MV-4-11 (cell line): ENCODE measurements at regions not wholly inside any gene's neighbourhood (a gene's known extent, or its start where the extent isn't known, plus 50 kb on each side); places are given as distances from the start of the nearest gene placed in this dataset.
"Not testable (repeated sequence)": the region's sequence is repeated elsewhere in the genome, so short reads cannot be mapped to it uniquely, and the experiment has no call there.

Source experiments
- DNase-seq: peaks from one replicate; lab custom pipeline; 2025; lab: John Stamatoyannopoulos, UW

GRCh38 chr1:191358724-191359123, 799.5 kb upstream of the RGS18 start:
- DNase-seq = no peak

- no peak for DNase-seq
Measured at GRCh38 chr1:191366686-191367085, 791.6 kb upstream of the RGS18 start.

DNA sequence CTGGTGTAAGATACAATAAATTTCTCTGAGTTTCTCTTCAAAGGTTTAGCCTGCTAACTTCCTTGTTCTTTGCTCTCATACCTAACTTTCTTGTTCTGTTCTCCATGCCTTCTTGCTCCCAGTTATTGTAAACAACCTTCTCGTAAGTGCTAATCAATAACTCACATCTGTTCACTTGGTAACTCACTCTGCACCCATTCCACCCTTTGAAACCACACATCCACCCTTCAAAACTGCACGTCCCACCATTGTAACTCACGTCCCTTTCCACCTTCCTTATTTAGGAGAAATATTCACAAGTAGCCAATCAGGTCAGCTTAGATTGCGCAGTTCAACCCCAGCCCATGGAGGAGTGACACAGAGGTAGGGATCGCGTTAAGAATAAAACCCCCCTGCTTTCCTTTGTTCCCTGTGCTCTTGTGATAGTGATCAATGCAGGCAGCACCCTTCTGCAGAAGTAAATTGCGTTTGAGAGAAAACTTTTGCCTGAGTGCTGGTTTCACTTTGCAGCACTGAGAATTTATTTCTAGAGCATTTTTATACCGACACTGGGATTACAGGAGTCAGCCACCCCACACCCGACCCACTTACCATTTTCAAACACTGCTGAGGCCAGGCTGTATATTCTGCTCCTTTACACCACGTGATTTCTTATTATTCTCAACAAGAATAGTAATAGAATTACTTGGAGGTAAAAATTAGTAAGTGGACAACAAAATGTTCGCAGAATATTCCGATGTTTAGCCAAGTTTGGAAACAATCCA, 789.2 kb upstream of the RGS18 start:
- no peak for DNase-seq

GRCh38 chr1:191371626-191372025, 786.6 kb upstream of the RGS18 start:
- DNase-seq = no peak

- DNase-seq = no peak
Measured at GRCh38 chr1:191388283-191388682, 770.0 kb upstream of the RGS18 start.

GRCh38 chr1:191396622-191397021, 761.6 kb upstream of the RGS18 start:
- DNase-seq = no peak

- no peak for DNase-seq
Measured at GRCh38 chr1:191398551-191398950, 759.7 kb upstream of the RGS18 start.

- no peak for DNase-seq
Measured at GRCh38 chr1:191405417-191405816, 752.8 kb upstream of the RGS18 start.

- DNase-seq = no peak
Measured at GRCh38 chr1:191414981-191415640, 743.2 kb upstream of the RGS18 start.

GRCh38 chr1:191419842-191420241, 738.4 kb upstream of the RGS18 start:
- no peak for DNase-seq

- no peak for DNase-seq
Measured at GRCh38 chr1:191427593-191427992, 730.7 kb upstream of the RGS18 start.

- no peak for DNase-seq
Measured at GRCh38 chr1:191432817-191433216, 725.4 kb upstream of the RGS18 start.

GRCh38 chr1:191438979-191439378, 719.3 kb upstream of the RGS18 start:
- no peak for DNase-seq

DNA sequence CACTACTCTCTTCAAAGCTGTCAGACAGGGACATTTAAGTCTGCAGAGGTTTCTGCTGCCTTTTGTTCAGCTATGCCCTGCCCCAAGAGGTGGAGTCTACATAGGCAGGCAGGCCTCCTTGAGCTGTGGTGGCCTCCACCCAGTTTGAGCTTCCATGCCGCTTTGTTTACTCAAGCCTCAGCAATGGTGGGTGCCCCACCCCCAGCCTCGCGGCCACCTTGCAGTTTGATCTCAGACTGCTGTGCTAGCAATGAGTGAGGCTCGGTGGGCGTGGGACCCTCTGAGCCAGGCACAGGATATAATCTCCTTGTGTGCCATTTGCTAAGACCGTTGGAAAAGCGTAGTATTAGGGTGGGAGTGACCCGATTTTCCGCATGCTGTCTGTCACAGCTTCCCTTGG, 710.0 kb upstream of the RGS18 start:
- DNase-seq = not testable (repeated sequence)

DNA sequence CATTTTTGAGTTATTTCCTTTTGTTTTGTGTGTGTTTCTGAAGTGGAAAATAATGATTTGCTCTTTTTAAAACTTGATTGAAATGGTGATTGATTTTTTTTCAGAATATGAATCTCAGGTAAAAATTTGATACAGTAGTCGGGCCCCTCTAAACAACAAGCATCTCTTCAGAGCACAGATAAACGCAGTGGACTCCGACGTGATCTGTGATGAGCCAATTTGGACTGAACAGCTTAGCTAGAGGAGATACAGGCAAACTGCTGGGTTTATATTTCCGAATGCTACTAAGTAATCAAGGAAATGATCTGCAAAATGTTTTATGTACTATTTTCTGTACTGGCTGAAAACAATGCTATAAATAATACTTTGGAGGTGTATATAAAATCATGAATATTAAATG, 705.7 kb upstream of the RGS18 start:
- no peak for DNase-seq

- DNase-seq = no peak
Measured at GRCh38 chr1:191453487-191453886, 704.8 kb upstream of the RGS18 start.

DNA sequence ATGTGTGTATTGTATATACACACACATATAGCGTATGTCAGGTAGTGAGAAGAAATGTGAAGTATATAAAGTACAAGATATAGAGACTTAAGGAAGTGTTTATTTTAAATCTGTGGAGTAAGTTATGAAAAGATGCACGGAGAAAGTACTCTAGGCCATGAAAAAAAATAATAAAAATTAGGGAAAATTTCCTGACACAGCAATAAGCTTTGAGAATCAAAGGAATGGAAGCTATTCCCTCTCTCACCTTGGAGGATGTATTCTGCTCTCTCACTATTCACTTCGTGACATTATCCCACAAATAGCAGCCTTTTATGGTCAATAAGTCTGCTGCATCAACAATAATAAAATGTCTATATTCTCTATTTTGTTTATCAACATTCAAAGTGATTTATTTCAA, 700.4 kb upstream of the RGS18 start:
- no peak for DNase-seq

DNA sequence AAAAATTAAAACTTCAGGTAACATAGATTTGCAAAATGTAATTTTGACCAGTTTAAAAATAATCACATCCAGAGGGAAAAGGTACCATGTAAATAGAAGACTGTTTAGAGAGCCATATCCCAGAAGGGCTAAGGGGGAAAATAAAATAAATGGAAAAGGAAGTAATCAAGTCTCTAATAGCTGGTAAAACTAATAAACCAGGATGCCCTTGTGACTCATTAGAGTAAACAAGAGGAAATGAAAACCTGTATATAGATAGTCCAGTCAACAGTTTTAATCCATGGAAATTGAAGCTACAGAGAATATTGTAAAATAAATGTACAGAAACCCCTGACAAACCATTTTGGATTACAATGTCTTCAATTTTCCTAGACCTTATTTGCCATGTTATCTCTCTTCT, 698.0 kb upstream of the RGS18 start:
- DNase-seq = no peak

DNA sequence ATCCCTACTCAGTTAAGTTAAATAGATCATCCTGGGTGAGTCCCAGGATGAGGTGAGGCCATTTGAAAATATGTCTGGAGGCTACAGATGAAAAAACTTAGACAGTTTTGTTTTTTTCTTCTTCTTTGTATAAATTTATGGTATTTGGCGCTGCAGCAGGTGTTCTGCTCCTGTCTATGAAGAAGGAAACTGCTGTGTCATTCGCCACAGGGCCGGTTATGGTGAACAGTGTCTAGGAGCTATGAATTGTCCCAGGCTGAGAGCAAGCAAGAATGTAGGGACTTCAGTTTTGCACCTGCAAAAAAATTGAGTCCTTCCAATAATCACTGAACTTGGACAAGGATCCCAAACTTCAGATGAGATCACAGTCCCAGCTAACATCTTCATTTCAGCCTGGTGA, 674.3 kb upstream of the RGS18 start:
- no peak for DNase-seq

- DNase-seq = peak; percentile 19
Measured at GRCh38 chr1:191490303-191490702, 668.0 kb upstream of the RGS18 start.

GRCh38 chr1:191495040-191495439, 663.2 kb upstream of the RGS18 start:
- DNase-seq = no peak

DNA sequence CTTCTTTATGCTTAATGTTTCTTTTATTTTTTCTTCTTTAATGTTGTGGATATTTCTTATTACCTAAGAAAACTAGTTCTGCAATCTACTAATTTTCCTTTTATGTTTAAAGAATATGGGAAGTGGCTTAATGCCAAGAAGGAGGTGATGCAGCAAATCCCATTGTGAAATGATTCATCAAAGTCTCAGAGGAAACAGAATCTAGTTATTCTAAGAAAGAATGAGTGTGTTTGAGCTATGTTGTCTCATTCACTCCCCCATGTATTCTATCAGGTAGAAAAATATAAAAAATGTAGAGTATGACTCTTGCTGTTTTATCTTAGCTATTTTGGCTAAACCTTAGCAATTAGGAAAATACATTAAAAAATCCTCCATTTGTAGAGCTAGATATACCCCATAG, 659.9 kb upstream of the RGS18 start:
- peak; percentile 20 for DNase-seq

DNA sequence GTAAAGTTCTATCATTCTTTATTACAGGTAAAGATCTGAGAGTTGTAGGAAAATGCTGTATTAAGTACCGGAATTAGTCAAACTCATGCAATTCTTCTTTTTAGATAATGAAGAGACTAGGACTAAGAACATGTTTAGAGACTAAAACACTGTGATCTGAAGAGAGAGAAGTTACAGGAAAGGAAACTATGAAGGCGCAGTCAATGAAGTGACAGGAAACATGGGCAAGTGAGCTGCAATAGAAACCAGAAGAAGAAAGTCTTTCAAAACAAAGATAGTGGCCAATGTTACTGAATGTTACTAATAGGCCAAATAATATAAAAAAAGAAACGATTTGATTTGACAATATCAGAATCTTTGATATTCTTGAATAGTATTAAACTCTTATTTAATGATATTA, 659.4 kb upstream of the RGS18 start:
- DNase-seq = no peak

- DNase-seq = no peak
Measured at GRCh38 chr1:191504999-191505398, 653.3 kb upstream of the RGS18 start.
